IMR-90 (cell line): ENCODE measurements at regions not wholly inside any gene's neighbourhood (a gene's known extent, or its start where the extent isn't known, plus 50 kb on each side); places are given as distances from the start of the nearest gene placed in this dataset.

Source experiments
- ATAC-seq: fragments of 200-7000 bp; cut with Tn5 transposase; 2 replicates; pipeline ENCODE4 v1.9.1; 2020; ENCODE audit warnings: low read depth, mild to moderate bottlenecking, moderate library complexity
- BruUV-seq: library from RNA; stranded (reverse); fragments of 400-500 nt; replicated peaks from 2 replicates; lab custom pipeline; 2021; lab: Mats Ljungman, UMichigan
- CTCF ChIA-PET: fragments of 300-600 bp; formaldehyde crosslinking; extraction: SDS; loops from one replicate; lab custom pipeline; 2021; ENCODE audit warnings: antibody characterized with exemption; lab: Yijun Ruan, JAX
- POLR2A ChIA-PET: fragments of 300-600 bp; sonication (Branson Sonifier 250); formaldehyde crosslinking; loops from one replicate; lab custom pipeline; 2022; ENCODE audit warnings: antibody characterized with exemption; ENCODE audit not compliant: unreplicated experiment; lab: Charles Lee
- DNase-seq: peaks from one replicate; pipeline ENCODE4 v3.0.0; 2013
- H2AFZ ChIP-seq: replicated peaks from 2 replicates; pipeline ENCODE3; 2013; ENCODE audit warnings: low read length, mild to moderate bottlenecking; ENCODE audit not compliant: poor library complexity
- H2AK5ac ChIP-seq: 2 replicates; pipeline ENCODE4 v1.6.1; 2013; ENCODE audit warnings: low read depth, low read length, inconsistent platforms
- H2AK9ac ChIP-seq: replicated peaks from 2 replicates; pipeline ENCODE3; 2013; ENCODE audit warnings: mild to moderate bottlenecking, low read depth, low read length, moderate library complexity; ENCODE audit not compliant: poor library complexity
- H2BK120ac ChIP-seq: 2 replicates; pipeline ENCODE4 v1.6.1; 2013; ENCODE audit warnings: low read depth, low read length, inconsistent platforms
- H2BK15ac ChIP-seq: 3 replicates; pipeline ENCODE4 v1.6.1; 2013; ENCODE audit warnings: low read depth, low read length, inconsistent platforms
- H2BK20ac ChIP-seq: 2 replicates; pipeline ENCODE4 v1.6.1; 2013; ENCODE audit warnings: low read depth, mild to moderate bottlenecking, inconsistent platforms, low read length, moderate library complexity
- H2BK5ac ChIP-seq: 2 replicates; pipeline ENCODE4 v1.6.1; 2013; ENCODE audit warnings: mild to moderate bottlenecking, low read depth, low read length, inconsistent platforms; ENCODE audit not compliant: poor library complexity, severe bottlenecking
- H3K14ac ChIP-seq: replicated peaks from 2 replicates; pipeline ENCODE4 v1.6.1; 2013; ENCODE audit warnings: low read depth, low read length, inconsistent platforms
- H3K18ac ChIP-seq: 2 replicates; pipeline ENCODE4 v1.6.1; 2013; ENCODE audit warnings: low read depth, low read length, control low read depth
- H3K23ac ChIP-seq: 2 replicates; pipeline ENCODE4 v1.6.1; 2013; ENCODE audit warnings: low read depth, low read length, inconsistent platforms
- H3K27ac ChIP-seq: 2 replicates; pipeline ENCODE4 v1.5.1; 2013; ENCODE audit warnings: mild to moderate bottlenecking, control low read depth, low read length; ENCODE audit not compliant: insufficient read depth
- H3K27me3 ChIP-seq: 2 replicates; pipeline ENCODE4 v1.6.1; 2013; ENCODE audit warnings: low read length; ENCODE audit not compliant: control insufficient read depth, insufficient read depth
- H3K36me3 ChIP-seq: 2 replicates; pipeline ENCODE4 v1.6.1; 2013; ENCODE audit warnings: low read length, mixed read lengths; ENCODE audit not compliant: control insufficient read depth, insufficient read depth
- H3K4ac ChIP-seq: 2 replicates; pipeline ENCODE4 v1.6.1; 2013; ENCODE audit warnings: low read depth, low read length, inconsistent platforms
- H3K4me1 ChIP-seq: 2 replicates; pipeline ENCODE4 v1.6.1; 2013; ENCODE audit warnings: low read length, mixed read lengths; ENCODE audit not compliant: control insufficient read depth, insufficient read depth
- H3K4me2 ChIP-seq: 2 replicates; pipeline ENCODE4 v1.6.1; 2013; ENCODE audit warnings: low read depth, mild to moderate bottlenecking, control low read depth, low read length, moderate library complexity
- H3K4me3 ChIP-seq: 2 replicates; pipeline ENCODE4 v1.5.1; 2013; ENCODE audit warnings: low read depth, mild to moderate bottlenecking, control low read depth, low read length, moderate library complexity; ENCODE audit not compliant: insufficient read depth
- H3K56ac ChIP-seq: 2 replicates; pipeline ENCODE4 v1.6.1; 2013; ENCODE audit warnings: low read length, inconsistent platforms; ENCODE audit not compliant: insufficient read depth; ENCODE audit errors: extremely low read depth
- H3K79me1 ChIP-seq, 2 experiments: 2 replicates each; pipeline ENCODE4 v1.6.1; 2013; ENCODE audit warnings: low read length in 2 of 2, inconsistent platforms in 1 of 2, low read depth in 1 of 2
- H3K9ac ChIP-seq: 2 replicates; pipeline ENCODE4 v1.6.1; 2013; ENCODE audit warnings: low read depth, low read length, control low read depth
- H3K9me1 ChIP-seq: 2 replicates; pipeline ENCODE4 v1.6.1; 2013; ENCODE audit warnings: low read length, inconsistent platforms; ENCODE audit not compliant: insufficient read depth
- H3K9me3 ChIP-seq: 2 replicates; pipeline ENCODE4 v1.6.1; 2013; ENCODE audit warnings: low read length; ENCODE audit not compliant: control insufficient read depth, insufficient read depth
- H4K20me1 ChIP-seq: 2 replicates; pipeline ENCODE4 v1.6.1; 2013; ENCODE audit warnings: low read length, inconsistent platforms; ENCODE audit not compliant: insufficient read depth
- H4K5ac ChIP-seq: 2 replicates; pipeline ENCODE4 v1.6.1; 2013; ENCODE audit warnings: mild to moderate bottlenecking, low read depth, low read length, control low read depth
- H4K8ac ChIP-seq, 2 experiments: 2 replicates each; pipeline ENCODE4 v1.6.1; 2013; ENCODE audit warnings: low read depth in 2 of 2, low read length in 2 of 2, control low read depth in 1 of 2, inconsistent platforms in 1 of 2
- H4K91ac ChIP-seq: 2 replicates; pipeline ENCODE4 v1.6.1; 2013; ENCODE audit warnings: low read depth, low read length, inconsistent platforms; ENCODE audit not compliant: insufficient read depth
- BHLHE40 ChIP-seq: fragments of 150-350 bp; IDR thresholded peaks from 2 replicates; pipeline ENCODE4 v1.6.1; 2016; ENCODE audit warnings: mild to moderate bottlenecking, low read depth, low read length
- CEBPB ChIP-seq: IDR thresholded peaks from 2 replicates; pipeline ENCODE4 v1.6.1; 2012; ENCODE audit warnings: low read depth, low read length, improper control_type of control experiment
- FOS ChIP-seq: fragments of 150-350 bp; IDR thresholded peaks from 2 replicates; pipeline ENCODE4 v1.6.1; 2016; ENCODE audit warnings: low read depth, low read length
- MAFK ChIP-seq: IDR thresholded peaks from 2 replicates; pipeline ENCODE4 v1.6.1; 2012; ENCODE audit warnings: low read depth, low read length, improper control_type of control experiment
- MAZ ChIP-seq: IDR thresholded peaks from 2 replicates; pipeline ENCODE4 v1.6.1; 2012; ENCODE audit warnings: low read depth, mild to moderate bottlenecking, low read length, improper control_type of control experiment, moderate library complexity, borderline replicate concordance
- MXI1 ChIP-seq: IDR thresholded peaks from 2 replicates; pipeline ENCODE4 v1.6.1; 2012; ENCODE audit warnings: low read depth, mild to moderate bottlenecking, low read length, moderate library complexity, borderline replicate concordance
- NFE2L2 ChIP-seq: fragments of 150-350 bp; IDR thresholded peaks from 2 replicates; pipeline ENCODE4 v1.6.1; 2016; ENCODE audit warnings: low read depth, mild to moderate bottlenecking, low read length
- POLR2A ChIP-seq: IDR thresholded peaks from 2 replicates; pipeline ENCODE4 v1.6.1; 2012; ENCODE audit warnings: mild to moderate bottlenecking, low read depth, low read length
- RAD21 ChIP-seq: IDR thresholded peaks from 2 replicates; pipeline ENCODE4 v1.6.1; 2012; ENCODE audit warnings: low read length, improper control_type of control experiment
- RCOR1 ChIP-seq: IDR thresholded peaks from 2 replicates; pipeline ENCODE4 v1.6.1; 2012; ENCODE audit warnings: mild to moderate bottlenecking, low read length, improper control_type of control experiment; ENCODE audit not compliant: insufficient replicate concordance
- RFX5 ChIP-seq: IDR thresholded peaks from 2 replicates; pipeline ENCODE4 v1.8.0; 2012; ENCODE audit warnings: low read depth, mild to moderate bottlenecking, low read length, moderate library complexity
- SMC3 ChIP-seq: fragments of 150-350 bp; IDR thresholded peaks from 2 replicates; pipeline ENCODE4 v1.6.1; 2016; ENCODE audit warnings: low read depth, mild to moderate bottlenecking, antibody characterized with exemption, low read length, moderate library complexity
- WGBS, 2 experiments: methylation state at CpG; one replicate each; pipeline versions ENCODE4 v1.1.5 to v1.1.7; 2013; ENCODE audit warnings: missing lambda C conversion rate in 2 of 2; ENCODE audit not compliant: insufficient read length in 1 of 2; ENCODE audit errors: extremely low coverage in 2 of 2; 5-methylcytosine and 5-hydroxymethylcytosine counted together
- dilution Hi-C: fragments of 300-500 bp; cut with HindIII; formaldehyde crosslinking; loops from one replicate; pipeline ENCODE4 v1.14.3; 2018; ENCODE audit warnings: low sequenced_read_pairs; ENCODE audit not compliant: unreplicated experiment
- in situ Hi-C: fragments of 300-500 bp; cut with MboI; formaldehyde crosslinking; loops from 3 replicates; pipeline ENCODE4 v1.14.3; 2019; ENCODE audit warnings: low sequenced_read_pairs, inconsistent platforms, mixed read lengths
- intact Hi-C: fragments of 100-400 bp; cut with micrococcal nuclease; formaldehyde crosslinking; loops from 2 replicates; pipeline ENCODE4 v1.10.0; 2022
- TF ChIP-seq, protein P1 (sequence below): fragments of 150-350 bp; IDR thresholded peaks from 2 replicates; pipeline ENCODE4 v1.6.1; 2016; ENCODE audit warnings: low read depth, mild to moderate bottlenecking, low read length, moderate library complexity, borderline replicate concordance
- TF ChIP-seq, protein P2 (sequence below): conservative IDR thresholded peaks from 2 replicates; pipeline ENCODE4 v1.5.1; 2012; ENCODE audit warnings: mild to moderate bottlenecking, low read depth, low read length, improper control_type of control experiment
- TF ChIP-seq, protein P3 (sequence below): fragments of 150-350 bp; IDR thresholded peaks from 2 replicates; pipeline ENCODE4 v1.6.1; 2017; ENCODE audit warnings: mild to moderate bottlenecking, antibody characterized with exemption, low read length, low read depth

DNA sequence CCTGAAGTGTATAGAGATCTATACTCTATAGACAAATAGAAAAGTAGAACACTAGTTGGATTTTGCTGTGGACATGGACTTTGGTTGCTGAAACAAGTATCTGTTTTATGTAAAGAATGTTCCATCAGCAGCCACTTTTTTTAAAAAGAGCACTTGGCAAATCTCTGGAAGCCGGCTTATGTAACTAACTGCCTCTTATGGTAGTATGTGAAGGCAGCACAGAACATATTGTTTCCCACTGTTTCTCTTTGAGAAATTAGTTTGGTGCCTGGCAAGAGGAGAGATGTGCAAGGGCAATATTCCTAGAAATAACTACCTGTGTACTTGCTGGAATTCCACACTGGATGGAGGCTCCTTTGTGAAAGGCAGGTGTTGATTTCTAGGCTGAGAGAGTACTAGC, 242.3 kb upstream of the PREP start:
- no CpG with 5 or more reads among the region's 1 CpG for WGBS, 2 experiments
- no peak overlapping the region for H2BK15ac ChIP-seq
- dilution Hi-C loops = no loop called here
- no peak overlapping the region for H3K4ac ChIP-seq
- H2AK9ac ChIP-seq = no peak overlapping the region
- H3K9ac ChIP-seq = no peak overlapping the region
- no peak for TF ChIP-seq BHLHE40
- TF ChIP-seq RFX5 = no peak
- TF ChIP-seq SMC3 = no peak
- TF ChIP-seq MXI1 = no peak
- TF ChIP-seq, protein P1, sequence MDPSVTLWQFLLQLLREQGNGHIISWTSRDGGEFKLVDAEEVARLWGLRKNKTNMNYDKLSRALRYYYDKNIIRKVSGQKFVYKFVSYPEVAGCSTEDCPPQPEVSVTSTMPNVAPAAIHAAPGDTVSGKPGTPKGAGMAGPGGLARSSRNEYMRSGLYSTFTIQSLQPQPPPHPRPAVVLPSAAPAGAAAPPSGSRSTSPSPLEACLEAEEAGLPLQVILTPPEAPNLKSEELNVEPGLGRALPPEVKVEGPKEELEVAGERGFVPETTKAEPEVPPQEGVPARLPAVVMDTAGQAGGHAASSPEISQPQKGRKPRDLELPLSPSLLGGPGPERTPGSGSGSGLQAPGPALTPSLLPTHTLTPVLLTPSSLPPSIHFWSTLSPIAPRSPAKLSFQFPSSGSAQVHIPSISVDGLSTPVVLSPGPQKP = no peak
- no peak for TF ChIP-seq RAD21
- no peak for TF ChIP-seq MAZ
- TF ChIP-seq, protein P2, sequence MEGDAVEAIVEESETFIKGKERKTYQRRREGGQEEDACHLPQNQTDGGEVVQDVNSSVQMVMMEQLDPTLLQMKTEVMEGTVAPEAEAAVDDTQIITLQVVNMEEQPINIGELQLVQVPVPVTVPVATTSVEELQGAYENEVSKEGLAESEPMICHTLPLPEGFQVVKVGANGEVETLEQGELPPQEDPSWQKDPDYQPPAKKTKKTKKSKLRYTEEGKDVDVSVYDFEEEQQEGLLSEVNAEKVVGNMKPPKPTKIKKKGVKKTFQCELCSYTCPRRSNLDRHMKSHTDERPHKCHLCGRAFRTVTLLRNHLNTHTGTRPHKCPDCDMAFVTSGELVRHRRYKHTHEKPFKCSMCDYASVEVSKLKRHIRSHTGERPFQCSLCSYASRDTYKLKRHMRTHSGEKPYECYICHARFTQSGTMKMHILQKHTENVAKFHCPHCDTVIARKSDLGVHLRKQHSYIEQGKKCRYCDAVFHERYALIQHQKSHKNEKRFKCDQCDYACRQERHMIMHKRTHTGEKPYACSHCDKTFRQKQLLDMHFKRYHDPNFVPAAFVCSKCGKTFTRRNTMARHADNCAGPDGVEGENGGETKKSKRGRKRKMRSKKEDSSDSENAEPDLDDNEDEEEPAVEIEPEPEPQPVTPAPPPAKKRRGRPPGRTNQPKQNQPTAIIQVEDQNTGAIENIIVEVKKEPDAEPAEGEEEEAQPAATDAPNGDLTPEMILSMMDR = no peak
- TF ChIP-seq FOS = no peak
- TF ChIP-seq, protein P3, sequence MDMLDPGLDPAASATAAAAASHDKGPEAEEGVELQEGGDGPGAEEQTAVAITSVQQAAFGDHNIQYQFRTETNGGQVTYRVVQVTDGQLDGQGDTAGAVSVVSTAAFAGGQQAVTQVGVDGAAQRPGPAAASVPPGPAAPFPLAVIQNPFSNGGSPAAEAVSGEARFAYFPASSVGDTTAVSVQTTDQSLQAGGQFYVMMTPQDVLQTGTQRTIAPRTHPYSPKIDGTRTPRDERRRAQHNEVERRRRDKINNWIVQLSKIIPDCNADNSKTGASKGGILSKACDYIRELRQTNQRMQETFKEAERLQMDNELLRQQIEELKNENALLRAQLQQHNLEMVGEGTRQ = no peak
- TF ChIP-seq POLR2A = no peak
- TF ChIP-seq RCOR1 = no peak
- no peak for TF ChIP-seq MAFK
- no peak for TF ChIP-seq CEBPB
- no peak for TF ChIP-seq NFE2L2
- no peaks in the 10 kb centered on the region for H3K9me1 ChIP-seq
- H4K5ac ChIP-seq = no peak overlapping the region
- DNase-seq = no peak
- H3K23ac ChIP-seq = no peak overlapping the region
- no peak overlapping the region for H2BK120ac ChIP-seq
- no peak overlapping the region for H3K14ac ChIP-seq
- H3K36me3 ChIP-seq = no peaks in the 10 kb centered on the region
- no peak overlapping the region for H3K56ac ChIP-seq
- no peak overlapping the region for H4K91ac ChIP-seq
- no peak overlapping the region for H2BK5ac ChIP-seq
- no peak overlapping the region for H3K18ac ChIP-seq
- intact Hi-C loops = no loop called here
- no TSS peak for BruUV-seq
- no peak overlapping the region for H3K4me2 ChIP-seq
- no peak for ATAC-seq
- no peaks in the 10 kb centered on the region; the same call in 1 of the 2 replicates for H3K27me3 ChIP-seq
- CTCF ChIA-PET = no interaction called here
- H3K4me3 ChIP-seq = no peak overlapping the region
- H3K79me1 ChIP-seq = no peaks in the 10 kb centered on the region
- H3K4me1 ChIP-seq = no peaks in the 10 kb centered on the region
- no peak overlapping the region for H3K27ac ChIP-seq
- no peak overlapping the region for H4K8ac ChIP-seq
- H2BK20ac ChIP-seq = no peak overlapping the region
- H2AK5ac ChIP-seq = no peak overlapping the region
- H4K20me1 ChIP-seq = no peaks in the 10 kb centered on the region
- no peak overlapping the region for H2AFZ ChIP-seq
- POLR2A ChIA-PET = interaction anchor here (0.7 kb wide), 1 partner anchor 151 kb away, joined by 6 read pairs; no protein-coding TSS in a partner anchor
- in situ Hi-C loops = no loop called here
- no peaks in the 10 kb centered on the region for H3K9me3 ChIP-seq
